ENCODE measurements at regions not wholly inside any gene's neighbourhood (a gene's known extent, or its start where the extent isn't known, plus 50 kb on each side); places are given as distances from the start of the nearest gene placed in this dataset.

GRCh38 chr10:59108296-59108870, 68.1 kb upstream of the PHYHIPL start:
- no peak for TF ChIP-seq CTCF (IDR thresholded peaks at IDR 0.05; ENCODE audit: insufficient read depth, low read depth, low read length)
- H3K4me3 ChIP-seq (ENCODE audit: low read depth, low read length): no peak overlapping the region
- POLR2A ChIA-PET: no interaction called here
- CTCF ChIA-PET: interaction anchor here (1.6 kb wide), 1 partner anchor 10 kb away, joined by 4 read pairs; no protein-coding TSS in a partner anchor
- H3K36me3 ChIP-seq (ENCODE audit: control insufficient read depth, insufficient read depth, low read length): no peaks in the 10 kb centered on the region
- no peaks in the 10 kb centered on the region; the same call in 1 of the 2 replicates for H3K27me3 ChIP-seq (ENCODE audit: control insufficient read depth, insufficient read depth, low read length)
- no peak for DNase-seq (ENCODE audit: low read depth)

- ChIA-PET CTCF (interaction anchor here (1.6 kb wide), 1 partner anchor 10 kb away, joined by 4 read pairs; no protein-coding TSS in a partner anchor), POLR2A (no interaction called here)
- no peak for TF ChIP-seq CTCF (IDR thresholded peaks at IDR 0.05; ENCODE audit: insufficient read depth, low read depth, low read length)
- no peaks in the 10 kb centered on the region for H3K36me3 ChIP-seq (ENCODE audit: control insufficient read depth, insufficient read depth, low read length)
- H3K4me3 ChIP-seq (ENCODE audit: low read depth, low read length): no peak overlapping the region
- no peaks in the 10 kb centered on the region; the same call in 1 of the 2 replicates for H3K27me3 ChIP-seq (ENCODE audit: control insufficient read depth, insufficient read depth, low read length)
- no peak for DNase-seq (ENCODE audit: low read depth)
These were observed 67.6 kb upstream of the PHYHIPL start for GRCh38 chr10:59108886-59109288.

GRCh38 chr10:59109826-59110225, 66.6 kb upstream of the PHYHIPL start:
- no peaks in the 10 kb centered on the region for H3K36me3 ChIP-seq (ENCODE audit: control insufficient read depth, insufficient read depth, low read length)
- TF ChIP-seq CTCF (IDR thresholded peaks at IDR 0.05; ENCODE audit: insufficient read depth, low read depth, low read length): no peak
- H3K27me3 ChIP-seq (ENCODE audit: control insufficient read depth, insufficient read depth, low read length): no peaks in the 10 kb centered on the region; the same call in 1 of the 2 replicates
- POLR2A ChIA-PET: no interaction called here
- DNase-seq (ENCODE audit: low read depth): no peak
- no peak overlapping the region for H3K4me3 ChIP-seq (ENCODE audit: low read depth, low read length)
- CTCF ChIA-PET: no interaction called here

GRCh38 chr10:59124187-59124586, 52.3 kb upstream of the PHYHIPL start:
- H3K4me3 ChIP-seq (ENCODE audit: low read depth, low read length): no peak overlapping the region
- CTCF ChIA-PET: no interaction called here
- H3K36me3 ChIP-seq (ENCODE audit: control insufficient read depth, insufficient read depth, low read length): no peaks in the 10 kb centered on the region
- DNase-seq (ENCODE audit: low read depth): no peak
- H3K27me3 ChIP-seq (ENCODE audit: control insufficient read depth, insufficient read depth, low read length): 0 out of 2 replicates have a peak, but pooled peaks cover 1% of the 10 kb centered on the region
- no peak for TF ChIP-seq CTCF (IDR thresholded peaks at IDR 0.05; ENCODE audit: insufficient read depth, low read depth, low read length)
- POLR2A ChIA-PET: no interaction called here

GRCh38 chr10:59125666-59126065, 50.8 kb upstream of the PHYHIPL start:
- ChIA-PET POLR2A (no interaction called here), CTCF (interaction anchor here (0.7 to 0.8 kb wide), 2 partner anchors 17 to 1817 kb away, joined by 3 read pairs; no protein-coding TSS in a partner anchor)
- Histone ChIP-seq H3K27me3 (ENCODE audit: control insufficient read depth, insufficient read depth, low read length) (0 out of 2 replicates have a peak, but pooled peaks cover 1% of the 10 kb centered on the region), H3K4me3 (ENCODE audit: low read depth, low read length) (no peak overlapping the region), H3K36me3 (ENCODE audit: control insufficient read depth, insufficient read depth, low read length) (no peaks in the 10 kb centered on the region)
- TF ChIP-seq CTCF (IDR thresholded peaks at IDR 0.05; ENCODE audit: insufficient read depth, low read depth, low read length): no peak
- DNase-seq (ENCODE audit: low read depth): no peak

Data from BJ (cell line).